HUES6 (cell line): ENCODE measurements at regions not wholly inside any gene's neighbourhood (a gene's known extent, or its start where the extent isn't known, plus 50 kb on each side); places are given as distances from the start of the nearest gene placed in this dataset.
"Not testable (repeated sequence)": the region's sequence is repeated elsewhere in the genome, so short reads cannot be mapped to it uniquely, and the experiment has no call there.

Experiments used
- H3K27ac ChIP-seq: 2 replicates; pipeline ENCODE4 v1.7.0; 2013; ENCODE audit warnings: low read depth, mild to moderate bottlenecking, low read length, inconsistent platforms
- H3K27me3 ChIP-seq: 2 replicates; pipeline ENCODE4 v1.6.1; 2013; ENCODE audit warnings: low read length; ENCODE audit not compliant: control insufficient read depth, insufficient read depth
- H3K36me3 ChIP-seq: 2 replicates; pipeline ENCODE4 v1.6.1; 2013; ENCODE audit warnings: low read length; ENCODE audit not compliant: control insufficient read depth, insufficient read depth
- H3K4me1 ChIP-seq: 2 replicates; pipeline ENCODE4 v1.6.1; 2013; ENCODE audit warnings: low read length; ENCODE audit not compliant: control insufficient read depth, insufficient read depth
- H3K4me3 ChIP-seq: 2 replicates; pipeline ENCODE4 v1.5.1; 2013; ENCODE audit warnings: low read depth, low read length
- H3K9ac ChIP-seq: one replicate; pipeline ENCODE4 v1.6.1; 2013; ENCODE audit warnings: mild to moderate bottlenecking, low read length
- H3K9me3 ChIP-seq: 2 replicates; pipeline ENCODE4 v1.6.1; 2013; ENCODE audit warnings: low read depth, low read length; ENCODE audit not compliant: control insufficient read depth, insufficient read depth

GRCh38 chr1:48066936-48067335, 69.8 kb upstream of the TRABD2B start:
- H3K4me1 ChIP-seq, result no peaks in the 10 kb centered on the region; the same call in 1 of the 2 replicates
- H3K9me3 ChIP-seq, result no peaks in the 10 kb centered on the region
- H3K27ac ChIP-seq, result no peak overlapping the region
- H3K4me3 ChIP-seq, result no peak overlapping the region
- H3K36me3 ChIP-seq, result no peaks in the 10 kb centered on the region
- H3K9ac ChIP-seq, result no peak overlapping the region
- H3K27me3 ChIP-seq, result peaks cover 23% of the 10 kb centered on the region

GRCh38 chr1:48064693-48065092, 67.5 kb upstream of the TRABD2B start:
- H3K4me1 ChIP-seq, H3K27ac ChIP-seq, H3K36me3 ChIP-seq, H3K9me3 ChIP-seq, H3K4me3 ChIP-seq, H3K9ac ChIP-seq: not testable (repeated sequence)
- H3K27me3 ChIP-seq, result peaks cover 32% of the 10 kb centered on the region

GRCh38 chr1:48062353-48062752, 65.2 kb upstream of the TRABD2B start:
- peaks cover 38% of the 10 kb centered on the region for H3K27me3 ChIP-seq
- peaks cover 5% of the 10 kb centered on the region; the same call in 1 of the 2 replicates for H3K4me1 ChIP-seq
- H3K9me3 ChIP-seq, result no peaks in the 10 kb centered on the region
- no peaks in the 10 kb centered on the region for H3K36me3 ChIP-seq
- no peak overlapping the region for H3K9ac ChIP-seq
- H3K27ac ChIP-seq, result no peak overlapping the region
- no peak overlapping the region for H3K4me3 ChIP-seq

DNA sequence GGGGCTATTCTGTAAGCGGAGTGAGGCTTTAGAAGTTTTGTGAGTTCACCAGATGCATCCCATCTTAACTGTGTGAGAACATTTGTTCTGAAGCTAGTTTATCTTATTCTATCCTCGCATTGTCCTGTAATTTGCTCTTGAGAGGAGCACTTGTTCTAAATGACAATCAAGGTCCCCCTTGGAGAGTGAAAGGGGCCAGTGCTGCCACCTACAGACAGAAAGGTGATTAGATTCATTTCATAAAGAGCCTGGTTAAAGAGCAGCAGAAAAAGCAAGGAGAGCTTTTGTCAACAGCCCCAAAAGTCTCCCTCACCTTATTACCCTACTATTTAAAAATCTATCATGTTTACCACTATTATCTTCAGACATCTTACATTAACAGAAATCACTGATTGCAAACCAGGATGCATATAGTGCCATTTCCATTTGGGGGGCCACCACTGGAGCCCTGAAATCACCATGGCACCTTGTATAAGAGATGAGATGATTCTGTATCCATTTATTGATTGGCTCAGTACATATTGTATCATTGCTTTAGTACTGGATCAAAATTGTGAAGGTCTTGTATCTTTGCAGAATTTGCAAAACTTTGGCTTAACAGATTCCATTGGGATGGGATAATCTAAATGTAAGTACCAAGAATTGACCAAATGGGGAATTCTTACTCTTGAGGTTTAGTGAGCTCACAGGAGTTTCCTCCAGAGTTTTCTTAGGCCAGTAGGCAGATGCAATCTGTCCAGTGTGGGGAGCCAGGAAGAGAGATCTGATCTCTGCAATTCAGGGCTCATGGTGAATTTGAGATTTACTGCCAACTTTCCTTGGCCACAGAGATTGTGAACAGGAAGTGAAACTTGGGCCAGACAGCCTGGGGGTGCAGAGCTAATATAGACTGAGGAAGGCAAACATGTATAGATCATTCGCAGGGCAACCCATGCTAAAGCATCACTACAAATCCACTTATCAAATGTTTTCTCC, 64.3 kb upstream of the TRABD2B start:
- H3K9ac ChIP-seq, result no peak overlapping the region
- 0 out of 2 replicates have a peak, but pooled peaks cover 5% of the 10 kb centered on the region for H3K4me1 ChIP-seq
- H3K9me3 ChIP-seq, result no peaks in the 10 kb centered on the region
- H3K27me3 ChIP-seq, result peaks cover 43% of the 10 kb centered on the region
- no peak overlapping the region for H3K27ac ChIP-seq
- H3K36me3 ChIP-seq, result no peaks in the 10 kb centered on the region
- no peak overlapping the region for H3K4me3 ChIP-seq

DNA sequence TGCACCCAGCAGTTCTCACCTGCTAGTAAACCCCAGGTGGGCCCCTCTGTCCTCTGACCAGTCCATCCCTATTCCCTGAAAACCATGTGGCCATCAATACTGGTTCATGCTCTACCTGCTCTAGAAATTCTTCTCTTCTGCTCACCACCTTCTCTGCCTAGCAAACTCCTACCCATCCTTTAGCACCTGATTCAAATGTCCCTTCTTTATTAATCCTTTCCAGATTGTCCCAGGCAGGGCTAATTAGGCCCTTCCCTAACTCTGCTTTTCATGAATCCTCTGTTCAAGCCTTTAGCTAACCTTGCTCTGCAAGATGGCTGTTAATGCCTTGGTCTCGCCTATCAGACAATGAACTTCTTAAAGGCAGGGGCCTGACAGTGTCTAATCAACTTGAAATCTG, 62.1 kb upstream of the TRABD2B start:
- H3K9me3 ChIP-seq, result no peaks in the 10 kb centered on the region
- H3K36me3 ChIP-seq, result no peaks in the 10 kb centered on the region
- peaks cover 56% of the 10 kb centered on the region for H3K27me3 ChIP-seq
- H3K9ac ChIP-seq, result no peak overlapping the region
- H3K4me1 ChIP-seq, result peaks cover 13% of the 10 kb centered on the region; the same call in 1 of the 2 replicates
- no peak overlapping the region for H3K27ac ChIP-seq
- no peak overlapping the region for H3K4me3 ChIP-seq

DNA sequence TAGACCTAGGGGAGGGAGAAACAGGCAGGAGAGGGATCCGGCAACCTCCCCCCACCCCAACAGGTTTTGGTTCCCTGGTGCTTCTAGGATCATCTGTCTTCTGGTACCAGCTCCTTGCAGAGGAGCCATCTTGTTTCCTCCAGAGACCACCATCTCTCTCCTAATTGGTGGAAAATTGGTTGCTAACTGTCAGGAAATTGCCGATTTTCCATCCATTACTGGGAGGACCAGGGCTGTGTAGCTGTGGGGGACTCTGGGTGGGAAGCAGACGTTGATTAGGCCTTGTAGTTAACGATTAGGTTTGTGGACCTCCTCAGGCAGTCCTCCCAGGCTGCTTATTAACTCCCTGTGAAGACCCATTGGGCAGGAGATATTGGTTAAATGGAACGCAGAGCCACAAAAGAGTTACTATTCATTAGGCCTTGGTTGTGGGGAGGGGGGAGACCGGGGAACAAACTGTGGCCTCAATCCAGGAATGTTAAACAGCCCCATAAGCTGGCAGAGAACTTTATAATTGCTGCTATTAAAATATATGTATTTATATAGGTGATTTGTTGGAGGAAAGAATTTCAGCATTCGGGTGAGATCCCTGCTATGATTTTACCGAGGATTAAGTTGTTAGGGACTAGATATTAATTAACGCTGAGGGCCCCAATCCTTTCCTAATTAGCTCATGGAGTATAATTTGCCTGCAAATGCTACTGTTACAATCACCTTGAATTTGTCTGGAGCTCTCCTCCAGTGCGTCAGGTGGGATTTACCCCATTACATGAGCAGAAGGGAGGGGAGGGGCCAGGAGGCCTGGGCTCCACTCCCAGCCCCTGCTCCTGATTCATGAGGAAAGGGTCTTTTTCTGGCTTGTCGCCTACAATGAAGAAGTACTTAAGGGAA, 61.2 kb upstream of the TRABD2B start:
- H3K9ac ChIP-seq, result no peak overlapping the region
- no peaks in the 10 kb centered on the region for H3K36me3 ChIP-seq
- H3K27me3 ChIP-seq, result peaks cover 53% of the 10 kb centered on the region
- H3K4me1 ChIP-seq, result peaks cover 13% of the 10 kb centered on the region; the same call in 1 of the 2 replicates
- H3K9me3 ChIP-seq, result no peaks in the 10 kb centered on the region
- H3K27ac ChIP-seq, result no peak overlapping the region
- no peak overlapping the region for H3K4me3 ChIP-seq

- H3K9ac ChIP-seq, result no peak overlapping the region
- H3K27me3 ChIP-seq, result peaks cover 47% of the 10 kb centered on the region
- H3K36me3 ChIP-seq, result no peaks in the 10 kb centered on the region
- H3K4me3 ChIP-seq, result no peak overlapping the region
- H3K9me3 ChIP-seq, result no peaks in the 10 kb centered on the region
- peaks cover 16% of the 10 kb centered on the region; the same call in 1 of the 2 replicates for H3K4me1 ChIP-seq
- H3K27ac ChIP-seq, result no peak overlapping the region
Measured at GRCh38 chr1:48057249-48057648, 60.1 kb upstream of the TRABD2B start.

DNA sequence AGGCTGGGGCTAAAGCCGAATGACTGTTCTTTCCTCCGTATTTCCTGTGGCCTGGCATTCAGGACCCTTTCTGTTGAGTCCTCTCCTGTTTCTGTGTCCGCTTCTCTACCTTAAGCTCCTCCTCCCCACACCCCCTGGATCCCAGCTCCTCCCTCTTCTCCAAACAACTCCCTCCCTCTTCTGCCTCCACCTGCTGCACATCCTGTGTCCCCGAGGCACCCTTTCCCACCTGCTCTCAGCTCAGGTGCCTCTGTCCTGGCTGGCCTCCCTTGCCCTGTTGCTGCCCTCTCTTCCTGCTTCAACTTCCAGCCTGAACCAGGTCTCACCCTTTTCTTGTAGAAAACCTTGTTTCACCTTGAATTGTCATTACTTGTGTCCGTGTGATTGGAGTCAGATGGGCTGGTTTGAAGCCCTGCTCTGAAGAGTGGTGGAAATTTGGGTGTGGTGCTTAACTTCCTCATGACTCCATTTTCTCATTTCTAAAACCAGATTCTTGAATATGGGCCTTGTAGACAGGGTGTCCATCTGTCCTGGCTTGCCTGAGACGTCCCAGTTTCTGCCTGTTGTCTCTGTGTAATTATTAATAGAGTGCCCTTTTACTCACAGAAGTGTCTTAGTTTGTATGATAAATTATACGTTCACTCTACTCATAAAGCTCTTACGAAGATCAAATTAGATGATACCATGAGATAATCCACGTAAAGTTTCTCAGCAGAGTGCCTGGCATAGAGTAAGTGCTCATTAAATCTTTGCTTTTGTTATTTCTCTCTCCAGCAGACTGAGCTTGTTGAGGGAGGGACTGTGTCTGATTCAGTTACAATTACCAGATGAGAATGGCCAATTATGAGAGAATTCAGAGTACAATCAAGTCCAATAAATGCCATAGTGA, 58.9 kb upstream of the TRABD2B start:
- Histone ChIP-seq H3K27ac (no peak overlapping the region), H3K9me3 (no peaks in the 10 kb centered on the region), H3K4me3 (no peak overlapping the region), H3K4me1 (peaks cover 20% of the 10 kb centered on the region; the same call in 1 of the 2 replicates), H3K27me3 (peaks cover 47% of the 10 kb centered on the region), H3K9ac (no peak overlapping the region), H3K36me3 (no peaks in the 10 kb centered on the region)

- Histone ChIP-seq H3K27me3 (peaks cover 44% of the 10 kb centered on the region), H3K4me3 (no peak overlapping the region), H3K4me1 (peaks cover 15% of the 10 kb centered on the region; the same call in 1 of the 2 replicates), H3K9ac (no peak overlapping the region), H3K36me3 (no peaks in the 10 kb centered on the region), H3K9me3 (no peaks in the 10 kb centered on the region), H3K27ac (no peak overlapping the region)
Measured at GRCh38 chr1:48054232-48054631, 57.0 kb upstream of the TRABD2B start.

DNA sequence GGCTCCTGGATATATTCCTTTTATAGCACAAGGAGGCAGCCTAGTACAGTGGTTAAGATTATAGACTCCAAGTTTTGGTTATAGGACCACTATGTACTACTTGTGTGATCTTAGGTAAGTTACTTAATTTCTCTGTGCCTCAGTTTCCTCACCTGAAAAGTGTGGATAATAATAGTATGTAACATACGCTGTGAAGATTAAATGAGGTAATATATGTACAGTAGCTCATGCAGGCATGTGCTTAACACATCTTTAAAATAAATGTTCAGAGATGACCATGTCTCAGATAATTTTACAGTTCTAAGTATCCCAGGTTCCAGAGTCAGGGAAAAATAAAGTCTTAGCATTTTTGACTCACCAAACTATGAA, 55.7 kb upstream of the TRABD2B start:
- no peak overlapping the region for H3K4me3 ChIP-seq
- no peaks in the 10 kb centered on the region for H3K36me3 ChIP-seq
- H3K27ac ChIP-seq, result no peak overlapping the region
- no peaks in the 10 kb centered on the region for H3K9me3 ChIP-seq
- H3K4me1 ChIP-seq, result peaks cover 18% of the 10 kb centered on the region; the same call in 1 of the 2 replicates
- peaks cover 53% of the 10 kb centered on the region for H3K27me3 ChIP-seq
- H3K9ac ChIP-seq, result no peak overlapping the region
